ENCODE measurements at regions not wholly inside any gene's neighbourhood (a gene's known extent, or its start where the extent isn't known, plus 50 kb on each side); places are given as distances from the start of the nearest gene placed in this dataset.

- no peak overlapping the region for H3K27ac Mint-ChIP-seq (ENCODE audit: unreplicated experiment)
- H3K4me1 ChIP-seq: no peaks in the 10 kb centered on the region
- ChIA-PET CTCF (no interaction called here), POLR2A (no interaction called here)
- H3K4me3 ChIP-seq (ENCODE audit: low read depth, low read length): no peak overlapping the region
- no peak for DNase-seq
- no peak for TF ChIP-seq CTCF (IDR thresholded peaks at IDR 0.05; ENCODE audit: insufficient read depth in 1 of 2, low read depth in 1 of 2, low read length in 1 of 2, severe bottlenecking in 1 of 2, unreplicated experiment in 1 of 2)
- H3K4me1 Mint-ChIP-seq (ENCODE audit: low read depth, unreplicated experiment): no peaks in the 10 kb centered on the region
- BruUV-seq (replicated peaks): no TSS peak
- no peaks in the 10 kb centered on the region for H3K36me3 Mint-ChIP-seq (ENCODE audit: insufficient read depth, unreplicated experiment)
- no peaks in the 10 kb centered on the region for H3K27me3 Mint-ChIP-seq (ENCODE audit: insufficient read depth, unreplicated experiment)
- no peaks in the 10 kb centered on the region for H3K36me3 ChIP-seq (ENCODE audit: control insufficient read depth, insufficient read depth, low read length)
- intact Hi-C loops (cut with micrococcal nuclease; ENCODE audit: unreplicated experiment): no loop called here
- H3K9me3 ChIP-seq: no peaks in the 10 kb centered on the region
- H3K4me3 Mint-ChIP-seq (ENCODE audit: unreplicated experiment): no peak overlapping the region
- H3K9me3 Mint-ChIP-seq (ENCODE audit: unreplicated experiment): no peaks in the 10 kb centered on the region
- no peaks in the 10 kb centered on the region for H3K27me3 ChIP-seq (replicated peaks; ENCODE audit: control insufficient read depth, insufficient read depth, low read length)
Observed at GRCh38 chr2:67838205-67838604, 224.6 kb downstream of the C1D start.

GRCh38 chr2:67839242-67839641 is 223.6 kb downstream of the C1D start:
- no peaks in the 10 kb centered on the region for H3K27me3 ChIP-seq (replicated peaks; ENCODE audit: control insufficient read depth, insufficient read depth, low read length)
- DNase-seq: no peak
- ChIA-PET CTCF (no interaction called here), POLR2A (no interaction called here)
- no peak overlapping the region for H3K4me3 ChIP-seq (ENCODE audit: low read depth, low read length)
- no peaks in the 10 kb centered on the region for H3K9me3 ChIP-seq
- Mint-ChIP-seq H3K4me1 (ENCODE audit: low read depth, unreplicated experiment) (no peaks in the 10 kb centered on the region), H3K9me3 (ENCODE audit: unreplicated experiment) (no peaks in the 10 kb centered on the region), H3K27ac (ENCODE audit: unreplicated experiment) (no peak overlapping the region), H3K27me3 (ENCODE audit: insufficient read depth, unreplicated experiment) (peaks cover 3% of the 10 kb centered on the region), H3K36me3 (ENCODE audit: insufficient read depth, unreplicated experiment) (no peaks in the 10 kb centered on the region), H3K4me3 (ENCODE audit: unreplicated experiment) (no peak overlapping the region)
- BruUV-seq (replicated peaks): no TSS peak
- no peaks in the 10 kb centered on the region for H3K4me1 ChIP-seq
- no peaks in the 10 kb centered on the region for H3K36me3 ChIP-seq (ENCODE audit: control insufficient read depth, insufficient read depth, low read length)
- TF ChIP-seq CTCF (IDR thresholded peaks at IDR 0.05; ENCODE audit: insufficient read depth in 1 of 2, low read depth in 1 of 2, low read length in 1 of 2, severe bottlenecking in 1 of 2, unreplicated experiment in 1 of 2): no peak
- intact Hi-C loops (cut with micrococcal nuclease; ENCODE audit: unreplicated experiment): no loop called here

- Mint-ChIP-seq H3K27me3 (ENCODE audit: insufficient read depth, unreplicated experiment) (peaks cover 3% of the 10 kb centered on the region), H3K4me3 (ENCODE audit: unreplicated experiment) (no peak overlapping the region), H3K27ac (ENCODE audit: unreplicated experiment) (no peak overlapping the region), H3K4me1 (ENCODE audit: low read depth, unreplicated experiment) (no peaks in the 10 kb centered on the region), H3K9me3 (ENCODE audit: unreplicated experiment) (no peaks in the 10 kb centered on the region), H3K36me3 (ENCODE audit: insufficient read depth, unreplicated experiment) (no peaks in the 10 kb centered on the region)
- intact Hi-C loops (cut with micrococcal nuclease; ENCODE audit: unreplicated experiment): loop anchor here (5.0 to 10.0 kb wide), 2 partner anchors 515 to 1412 kb away; no protein-coding TSS in a partner anchor
- no peaks in the 10 kb centered on the region for H3K27me3 ChIP-seq (replicated peaks; ENCODE audit: control insufficient read depth, insufficient read depth, low read length)
- CTCF ChIA-PET: interaction anchor here (1.2 kb wide), 1 partner anchor 9 kb away, joined by 3 read pairs; no protein-coding TSS in a partner anchor
- no peak for TF ChIP-seq CTCF (IDR thresholded peaks at IDR 0.05; ENCODE audit: insufficient read depth in 1 of 2, low read depth in 1 of 2, low read length in 1 of 2, severe bottlenecking in 1 of 2, unreplicated experiment in 1 of 2)
- H3K4me3 ChIP-seq (ENCODE audit: low read depth, low read length): no peak overlapping the region
- no peaks in the 10 kb centered on the region for H3K9me3 ChIP-seq
- no TSS peak for BruUV-seq (replicated peaks)
- no peak for DNase-seq
- no peaks in the 10 kb centered on the region for H3K36me3 ChIP-seq (ENCODE audit: control insufficient read depth, insufficient read depth, low read length)
- H3K4me1 ChIP-seq: no peaks in the 10 kb centered on the region
- POLR2A ChIA-PET: no interaction called here
Observed at GRCh38 chr2:67839668-67840067, 223.1 kb downstream of the C1D start.
